Panc1 (cell line): ENCODE measurements at regions not wholly inside any gene's neighbourhood (a gene's known extent, or its start where the extent isn't known, plus 50 kb on each side); places are given as distances from the start of the nearest gene placed in this dataset.

Experiments used
- REST ChIP-seq, 2 experiments: IDR thresholded peaks; 2 replicates each; pipeline ENCODE4 v1.6.1; 2011 to 2012; ENCODE audit warnings: low read depth in 2 of 2, control low read depth in 1 of 2, low read length in 1 of 2, mild to moderate bottlenecking in 1 of 2, moderate library complexity in 1 of 2; ENCODE audit not compliant: insufficient read depth in 1 of 2
- SIN3A ChIP-seq: IDR thresholded peaks from 2 replicates; pipeline ENCODE4 v1.6.1; 2012; ENCODE audit warnings: low read depth, mild to moderate bottlenecking, low read length, moderate library complexity, borderline replicate concordance; ENCODE audit not compliant: insufficient read depth
- TF ChIP-seq, protein P1 (sequence below): fragments of 450-650 bp; IDR thresholded peaks from 2 replicates; pipeline ENCODE4 v1.5.1; 2017; ENCODE audit warnings: mild to moderate bottlenecking

DNA sequence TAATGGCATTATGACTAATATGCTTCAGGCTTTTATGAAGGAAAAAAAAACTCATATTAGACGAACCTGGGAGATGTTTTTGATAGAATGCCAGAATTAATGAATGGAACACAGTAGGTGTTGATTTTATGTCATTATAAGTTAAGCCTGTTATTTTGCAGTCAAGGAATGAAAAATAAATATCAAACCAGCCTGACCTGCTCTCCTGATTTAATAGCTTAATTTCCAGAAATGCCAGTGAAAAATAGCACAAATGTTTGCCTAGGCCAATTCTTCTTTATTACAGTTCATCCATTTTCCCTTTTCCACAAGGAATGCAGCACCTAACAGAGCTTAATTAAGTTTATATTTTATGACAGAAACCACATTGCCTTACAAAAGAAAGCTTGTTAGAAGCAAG is 292.0 kb downstream of the TBL1XR1 start:
- TF ChIP-seq, protein P1, sequence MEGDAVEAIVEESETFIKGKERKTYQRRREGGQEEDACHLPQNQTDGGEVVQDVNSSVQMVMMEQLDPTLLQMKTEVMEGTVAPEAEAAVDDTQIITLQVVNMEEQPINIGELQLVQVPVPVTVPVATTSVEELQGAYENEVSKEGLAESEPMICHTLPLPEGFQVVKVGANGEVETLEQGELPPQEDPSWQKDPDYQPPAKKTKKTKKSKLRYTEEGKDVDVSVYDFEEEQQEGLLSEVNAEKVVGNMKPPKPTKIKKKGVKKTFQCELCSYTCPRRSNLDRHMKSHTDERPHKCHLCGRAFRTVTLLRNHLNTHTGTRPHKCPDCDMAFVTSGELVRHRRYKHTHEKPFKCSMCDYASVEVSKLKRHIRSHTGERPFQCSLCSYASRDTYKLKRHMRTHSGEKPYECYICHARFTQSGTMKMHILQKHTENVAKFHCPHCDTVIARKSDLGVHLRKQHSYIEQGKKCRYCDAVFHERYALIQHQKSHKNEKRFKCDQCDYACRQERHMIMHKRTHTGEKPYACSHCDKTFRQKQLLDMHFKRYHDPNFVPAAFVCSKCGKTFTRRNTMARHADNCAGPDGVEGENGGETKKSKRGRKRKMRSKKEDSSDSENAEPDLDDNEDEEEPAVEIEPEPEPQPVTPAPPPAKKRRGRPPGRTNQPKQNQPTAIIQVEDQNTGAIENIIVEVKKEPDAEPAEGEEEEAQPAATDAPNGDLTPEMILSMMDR = no peak
- no peak for TF ChIP-seq SIN3A
- TF ChIP-seq REST (IDR thresholded peaks at IDR 0.05; ENCODE audit: insufficient read depth in 1 of 2, low read depth in 2 of 2, low read length in 1 of 2) = no peak
